ENCODE measurements at regions not wholly inside any gene's neighbourhood (a gene's known extent, or its start where the extent isn't known, plus 50 kb on each side); places are given as distances from the start of the nearest gene placed in this dataset.

DNA sequence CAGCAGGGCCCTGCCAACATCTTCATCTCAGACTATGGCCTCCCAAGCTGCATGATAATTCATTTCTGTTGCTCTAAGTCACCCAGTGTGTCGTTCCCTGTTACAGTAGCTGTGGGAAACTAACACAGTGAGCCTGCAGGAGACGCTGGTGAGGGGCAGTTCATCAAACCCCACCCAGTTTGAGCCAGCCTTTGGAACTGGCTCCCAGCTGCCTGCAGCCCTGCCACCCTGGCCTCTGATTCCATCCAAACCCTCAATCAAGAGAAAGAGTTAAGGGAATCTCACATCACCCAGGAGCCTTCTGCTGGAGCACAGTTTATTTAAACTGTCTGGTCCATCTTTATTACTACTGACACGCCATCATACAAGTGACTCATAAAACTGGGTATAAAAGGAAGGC lies 64.9 kb upstream of the ZCCHC2 start:
- H3K9me2 ChIP-seq (replicated peaks; ENCODE audit: low read length) = no peaks in the 10 kb centered on the region
- ChIA-PET POLR2A (ENCODE audit: unreplicated experiment) (no interaction called here), CTCF (interaction anchor here (0.6 kb wide), 1 partner anchor 80 kb away, joined by 3 read pairs; no protein-coding TSS in a partner anchor)
- intact Hi-C loops (cut with micrococcal nuclease) = no loop called here
- H3K79me2 ChIP-seq (ENCODE audit: low read length) = no peaks in the 10 kb centered on the region
- no TSS peak for BruUV-seq (replicated peaks)
- no peak for TF ChIP-seq EZH2phosphoT487 (IDR thresholded peaks at IDR 0.05; ENCODE audit: borderline replicate concordance, low read length)
- TF ChIP-seq EZH2 (IDR thresholded peaks at IDR 0.05; ENCODE audit: low read length, unreplicated experiment) = no peak
- TF ChIP-seq, protein P1, sequence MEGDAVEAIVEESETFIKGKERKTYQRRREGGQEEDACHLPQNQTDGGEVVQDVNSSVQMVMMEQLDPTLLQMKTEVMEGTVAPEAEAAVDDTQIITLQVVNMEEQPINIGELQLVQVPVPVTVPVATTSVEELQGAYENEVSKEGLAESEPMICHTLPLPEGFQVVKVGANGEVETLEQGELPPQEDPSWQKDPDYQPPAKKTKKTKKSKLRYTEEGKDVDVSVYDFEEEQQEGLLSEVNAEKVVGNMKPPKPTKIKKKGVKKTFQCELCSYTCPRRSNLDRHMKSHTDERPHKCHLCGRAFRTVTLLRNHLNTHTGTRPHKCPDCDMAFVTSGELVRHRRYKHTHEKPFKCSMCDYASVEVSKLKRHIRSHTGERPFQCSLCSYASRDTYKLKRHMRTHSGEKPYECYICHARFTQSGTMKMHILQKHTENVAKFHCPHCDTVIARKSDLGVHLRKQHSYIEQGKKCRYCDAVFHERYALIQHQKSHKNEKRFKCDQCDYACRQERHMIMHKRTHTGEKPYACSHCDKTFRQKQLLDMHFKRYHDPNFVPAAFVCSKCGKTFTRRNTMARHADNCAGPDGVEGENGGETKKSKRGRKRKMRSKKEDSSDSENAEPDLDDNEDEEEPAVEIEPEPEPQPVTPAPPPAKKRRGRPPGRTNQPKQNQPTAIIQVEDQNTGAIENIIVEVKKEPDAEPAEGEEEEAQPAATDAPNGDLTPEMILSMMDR (conservative IDR thresholded peaks at IDR 0.05; ENCODE audit: low read depth, low read length) = no peak
- DNase-seq = no peak
- no peak overlapping the region for H3K4me2 ChIP-seq (ENCODE audit: low read length)
- H4K20me1 ChIP-seq (ENCODE audit: low read length) = no peaks in the 10 kb centered on the region
- H2AFZ ChIP-seq (ENCODE audit: low read length) = no peak overlapping the region
- H3K4me3 ChIP-seq (ENCODE audit: low read length) = no peak overlapping the region
- no peak overlapping the region for H3K27ac ChIP-seq (ENCODE audit: low read length)
- no peaks in the 10 kb centered on the region; the same call in 1 of the 2 replicates for H3K4me1 ChIP-seq (ENCODE audit: insufficient read depth, low read length)
- no peak overlapping the region for H3K9ac ChIP-seq (ENCODE audit: low read length)
- no peaks in the 10 kb centered on the region for H3K9me3 ChIP-seq (ENCODE audit: low read length)
- ATAC-seq = no peak
- no peaks in the 10 kb centered on the region for H3K36me3 ChIP-seq (ENCODE audit: low read depth, low read length)
- no peaks in the 10 kb centered on the region for H3K27me3 ChIP-seq (ENCODE audit: low read length)
- no peaks in the 10 kb centered on the region for H3F3A ChIP-seq (ENCODE audit: low read length, unreplicated experiment)

DNA sequence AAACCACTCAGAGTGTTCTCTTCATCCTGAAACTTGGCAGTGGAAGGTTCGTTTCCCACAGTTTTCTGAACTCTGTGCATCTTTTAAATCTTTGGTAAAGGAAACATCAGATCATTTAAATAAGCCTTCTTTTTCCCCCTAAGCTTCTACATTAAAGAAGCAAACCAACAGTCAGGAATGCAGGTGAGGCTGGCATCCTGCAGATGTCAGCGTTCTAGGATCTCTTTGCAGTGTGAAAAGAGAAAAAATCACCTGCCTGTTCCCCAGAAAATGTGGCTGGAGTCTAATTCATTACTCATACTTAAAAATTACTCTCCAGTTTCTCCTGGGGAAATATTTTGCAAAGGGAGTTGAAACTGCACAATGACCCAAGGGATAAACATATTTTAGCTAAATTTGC lies 64.5 kb upstream of the ZCCHC2 start:
- no peaks in the 10 kb centered on the region for H3K36me3 ChIP-seq (ENCODE audit: low read depth, low read length)
- no TSS peak for BruUV-seq (replicated peaks)
- TF ChIP-seq EZH2phosphoT487 (IDR thresholded peaks at IDR 0.05; ENCODE audit: borderline replicate concordance, low read length) = no peak
- TF ChIP-seq, protein P1 (conservative IDR thresholded peaks at IDR 0.05; ENCODE audit: low read depth, low read length) = peak; percentile 45
- H3K9ac ChIP-seq (ENCODE audit: low read length) = no peak overlapping the region
- H3K9me2 ChIP-seq (replicated peaks; ENCODE audit: low read length) = no peaks in the 10 kb centered on the region
- ChIA-PET CTCF (no interaction called here), POLR2A (ENCODE audit: unreplicated experiment) (no interaction called here)
- intact Hi-C loops (cut with micrococcal nuclease) = no loop called here
- H3F3A ChIP-seq (ENCODE audit: low read length, unreplicated experiment) = no peaks in the 10 kb centered on the region
- no peak overlapping the region for H3K27ac ChIP-seq (ENCODE audit: low read length)
- no peak overlapping the region for H3K4me3 ChIP-seq (ENCODE audit: low read length)
- H4K20me1 ChIP-seq (ENCODE audit: low read length) = no peaks in the 10 kb centered on the region
- no peaks in the 10 kb centered on the region for H3K9me3 ChIP-seq (ENCODE audit: low read length)
- H3K27me3 ChIP-seq (ENCODE audit: low read length) = no peaks in the 10 kb centered on the region
- no peak overlapping the region for H2AFZ ChIP-seq (ENCODE audit: low read length)
- H3K79me2 ChIP-seq (ENCODE audit: low read length) = no peaks in the 10 kb centered on the region
- DNase-seq (peak; percentile 42), ATAC-seq (0 out of 2 replicates have a peak, but pooled peaks have one; percentile 43)
- no peaks in the 10 kb centered on the region; the same call in 1 of the 2 replicates for H3K4me1 ChIP-seq (ENCODE audit: insufficient read depth, low read length)
- no peak overlapping the region for H3K4me2 ChIP-seq (ENCODE audit: low read length)

DNA sequence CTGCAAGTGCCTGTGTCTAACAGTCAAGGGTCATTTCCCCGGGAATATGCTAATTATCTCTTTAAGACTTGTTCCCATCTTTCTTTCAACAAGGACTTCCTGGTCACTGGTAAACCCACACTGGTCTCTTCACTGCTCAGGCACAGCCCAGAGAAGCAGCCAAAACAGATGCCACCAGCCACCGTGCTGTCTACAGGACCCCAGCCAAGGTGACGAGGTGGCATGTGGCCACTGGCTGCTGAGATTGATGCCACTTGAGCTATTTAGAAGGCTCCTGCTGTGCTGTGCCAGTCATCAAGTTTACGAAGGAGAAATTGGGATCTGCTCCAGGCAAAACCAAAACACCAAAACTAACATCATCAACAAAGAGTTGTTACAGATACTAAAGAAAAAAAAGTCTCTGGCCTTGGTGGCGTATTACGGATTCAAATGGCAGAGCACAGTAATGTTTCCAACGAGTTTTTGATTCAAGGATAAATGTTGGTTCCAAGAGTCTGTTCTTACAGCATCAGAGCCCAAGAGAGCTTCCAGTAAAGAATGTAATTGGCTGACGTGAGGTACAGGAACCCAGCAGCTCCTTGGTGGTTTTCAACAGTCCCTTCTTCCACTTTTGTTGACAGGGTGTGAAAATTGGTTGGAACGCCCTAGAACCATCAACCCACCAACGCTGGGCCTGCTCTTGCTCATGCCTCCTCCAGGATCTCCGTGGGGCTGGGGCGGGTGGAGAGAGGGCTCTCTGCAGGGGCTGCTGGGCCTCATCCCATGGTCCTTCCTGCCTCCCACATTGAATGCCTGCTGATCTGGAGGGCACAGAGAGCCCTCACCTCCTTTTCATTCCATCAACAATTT lies 63.7 kb upstream of the ZCCHC2 start:
- no peak for TF ChIP-seq EZH2phosphoT487 (IDR thresholded peaks at IDR 0.05; ENCODE audit: borderline replicate concordance, low read length)
- TF ChIP-seq EZH2 (IDR thresholded peaks at IDR 0.05; ENCODE audit: low read length, unreplicated experiment) = no peak
- TF ChIP-seq, protein P1 (conservative IDR thresholded peaks at IDR 0.05; ENCODE audit: low read depth, low read length) = no peak
- no peaks in the 10 kb centered on the region; the same call in 1 of the 2 replicates for H3K4me1 ChIP-seq (ENCODE audit: insufficient read depth, low read length)
- no peak overlapping the region for H3K27ac ChIP-seq (ENCODE audit: low read length)
- CTCF ChIA-PET = no interaction called here
- DNase-seq (no peak), ATAC-seq (no peak)
- no peak overlapping the region for H2AFZ ChIP-seq (ENCODE audit: low read length)
- intact Hi-C loops (cut with micrococcal nuclease) = no loop called here
- H3K4me2 ChIP-seq (ENCODE audit: low read length) = no peak overlapping the region
- no TSS peak for BruUV-seq (replicated peaks)
- no peaks in the 10 kb centered on the region for H3K79me2 ChIP-seq (ENCODE audit: low read length)
- H3K4me3 ChIP-seq (ENCODE audit: low read length) = no peak overlapping the region
- H3K9ac ChIP-seq (ENCODE audit: low read length) = no peak overlapping the region
- H3K9me3 ChIP-seq (ENCODE audit: low read length) = no peaks in the 10 kb centered on the region
- no peaks in the 10 kb centered on the region for H3F3A ChIP-seq (ENCODE audit: low read length, unreplicated experiment)
- no peaks in the 10 kb centered on the region for H3K9me2 ChIP-seq (replicated peaks; ENCODE audit: low read length)
- POLR2A ChIA-PET (ENCODE audit: unreplicated experiment) = no interaction called here
- H3K27me3 ChIP-seq (ENCODE audit: low read length) = no peaks in the 10 kb centered on the region
- no peaks in the 10 kb centered on the region for H3K36me3 ChIP-seq (ENCODE audit: low read depth, low read length)
- no peaks in the 10 kb centered on the region for H4K20me1 ChIP-seq (ENCODE audit: low read length)

All from PC-3 (cell line).